ENCODE measurements at regions not wholly inside any gene's neighbourhood (a gene's known extent, or its start where the extent isn't known, plus 50 kb on each side); places are given as distances from the start of the nearest gene placed in this dataset.

GRCh38 chr14:34231626-34232025, 230.4 kb downstream of the SPTSSA start:
- Histone ChIP-seq H3K9me1 (replicated peaks; ENCODE audit: control insufficient read depth, extremely low read depth, insufficient read depth, low read length) (no peaks in the 10 kb centered on the region), H3K27me3 (ENCODE audit: control insufficient read depth in 2 of 2, insufficient read depth in 2 of 2, low read length in 2 of 2) (peaks cover 0 to 2% of the 10 kb centered on the region in 2 experiments), H3K27ac (ENCODE audit: insufficient read depth, low read depth, low read length) (no peak overlapping the region), H3K79me2 (ENCODE audit: control insufficient read depth, insufficient read depth, low read length) (no peaks in the 10 kb centered on the region), H3K4me2 (ENCODE audit: insufficient read depth, low read length) (no peak overlapping the region), H4K20me1 (replicated peaks; ENCODE audit: control insufficient read depth, extremely low read depth, insufficient read depth, low read length) (no peaks in the 10 kb centered on the region), H3K9me3 (replicated peaks; ENCODE audit: control insufficient read depth, insufficient read depth, low read length) (no peaks in the 10 kb centered on the region), H3K36me3 (ENCODE audit: control insufficient read depth in 2 of 2, extremely low read depth in 1 of 2, insufficient read depth in 2 of 2, low read length in 2 of 2) (no peaks in the 10 kb centered on the region), H3K4me3 (replicated peaks in 1 of 3; ENCODE audit: insufficient read depth in 1 of 3, low read depth in 1 of 3, low read length in 3 of 3) (no peak overlapping the region), H3K4me1 (ENCODE audit: control insufficient read depth, extremely low read depth, insufficient read depth, low read length) (no peaks in the 10 kb centered on the region), H2AFZ (ENCODE audit: low read depth, low read length) (no peak overlapping the region), H3K9ac (replicated peaks; ENCODE audit: extremely low read depth, insufficient read depth, low read length) (no peak overlapping the region)
- BruUV-seq (replicated peaks) = no TSS peak
- no peak for TF ChIP-seq JUN (IDR thresholded peaks at IDR 0.05; ENCODE audit: borderline replicate concordance, insufficient read depth, insufficient read length, low read depth)
- TF ChIP-seq MYC (IDR thresholded peaks at IDR 0.05; ENCODE audit: low read depth, low read length) = no peak
- no peak for TF ChIP-seq CTCF (IDR thresholded peaks at IDR 0.05; ENCODE audit: extremely low read depth in 1 of 2, insufficient read depth in 1 of 2, low read depth in 1 of 2, low read length in 2 of 2)
- TF ChIP-seq EZH2 (IDR thresholded peaks at IDR 0.05; ENCODE audit: borderline replicate concordance, low read depth, low read length, severe bottlenecking) = no peak
- no peak for TF ChIP-seq GATA2 (IDR thresholded peaks at IDR 0.05; ENCODE audit: insufficient read depth, insufficient read length, low read depth, low read length)
- no peak for TF ChIP-seq POLR2A (IDR thresholded peaks at IDR 0.05; ENCODE audit: low read depth, low read length)
- TF ChIP-seq POLR2AphosphoS5 (IDR thresholded peaks at IDR 0.05; ENCODE audit: insufficient read depth, low read depth, low read length) = no peak
- no peak for TF ChIP-seq MAX (IDR thresholded peaks at IDR 0.05; ENCODE audit: insufficient read depth, insufficient read length)
- no peak for TF ChIP-seq FOS (IDR thresholded peaks at IDR 0.05; ENCODE audit: borderline replicate concordance, insufficient read depth, low read length)
- intact Hi-C loops (cut with micrococcal nuclease) (no loop called here), dilution Hi-C loops (cut with MboI; ENCODE audit: extremely low pct_ligation_motif_present, low sequenced_read_pairs) (no loop called here)
- no peak for FAIRE-seq
- no peak for DNase-seq (ENCODE audit: low read depth, low spot score)
- ChIA-PET POLR2A (no interaction called here), CTCF (no interaction called here)

Measured in endothelial cell of umbilical vein (primary cell).